Loucy (cell line): ENCODE measurements at regions not wholly inside any gene's neighbourhood (a gene's known extent, or its start where the extent isn't known, plus 50 kb on each side); places are given as distances from the start of the nearest gene placed in this dataset.

Experiments
- EZH2phosphoT487 ChIP-seq: fragments of 200-600 bp; IDR thresholded peaks from 2 replicates; pipeline ENCODE4 v1.6.1; 2018; ENCODE audit warnings: antibody characterized with exemption, mild to moderate bottlenecking, moderate library complexity, borderline replicate concordance
- TF ChIP-seq, protein P1 (sequence below): fragments of 200-600 bp; sonication (generic); conservative IDR thresholded peaks from 2 replicates; pipeline ENCODE4 v1.5.1; 2014; ENCODE audit warnings: mild to moderate bottlenecking, antibody characterized with exemption, low read length

DNA sequence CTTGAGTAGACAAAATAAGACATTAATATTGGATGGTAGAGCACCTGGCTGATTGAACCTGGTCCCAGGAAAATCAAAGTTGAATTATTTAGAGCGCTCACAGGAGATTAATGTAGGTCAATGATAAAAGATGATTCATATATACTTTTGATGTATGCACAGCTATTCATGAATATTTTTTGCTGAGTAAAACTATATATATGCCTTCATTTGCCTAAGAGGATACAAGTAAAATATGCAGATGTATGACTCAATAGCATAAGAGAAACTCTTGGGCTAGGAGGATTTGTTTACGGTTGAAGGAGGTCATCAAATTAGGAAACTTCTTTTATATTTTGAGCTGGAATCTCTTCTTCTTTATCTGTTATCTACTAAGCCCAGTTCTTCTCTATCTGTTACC lies 202.7 kb upstream of the HS3ST1 start:
- TF ChIP-seq, protein P1, sequence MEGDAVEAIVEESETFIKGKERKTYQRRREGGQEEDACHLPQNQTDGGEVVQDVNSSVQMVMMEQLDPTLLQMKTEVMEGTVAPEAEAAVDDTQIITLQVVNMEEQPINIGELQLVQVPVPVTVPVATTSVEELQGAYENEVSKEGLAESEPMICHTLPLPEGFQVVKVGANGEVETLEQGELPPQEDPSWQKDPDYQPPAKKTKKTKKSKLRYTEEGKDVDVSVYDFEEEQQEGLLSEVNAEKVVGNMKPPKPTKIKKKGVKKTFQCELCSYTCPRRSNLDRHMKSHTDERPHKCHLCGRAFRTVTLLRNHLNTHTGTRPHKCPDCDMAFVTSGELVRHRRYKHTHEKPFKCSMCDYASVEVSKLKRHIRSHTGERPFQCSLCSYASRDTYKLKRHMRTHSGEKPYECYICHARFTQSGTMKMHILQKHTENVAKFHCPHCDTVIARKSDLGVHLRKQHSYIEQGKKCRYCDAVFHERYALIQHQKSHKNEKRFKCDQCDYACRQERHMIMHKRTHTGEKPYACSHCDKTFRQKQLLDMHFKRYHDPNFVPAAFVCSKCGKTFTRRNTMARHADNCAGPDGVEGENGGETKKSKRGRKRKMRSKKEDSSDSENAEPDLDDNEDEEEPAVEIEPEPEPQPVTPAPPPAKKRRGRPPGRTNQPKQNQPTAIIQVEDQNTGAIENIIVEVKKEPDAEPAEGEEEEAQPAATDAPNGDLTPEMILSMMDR, result no peak
- TF ChIP-seq EZH2phosphoT487, result no peak
